Non-pigmented ciliary epithelial cell (primary cell): ENCODE measurements at regions not wholly inside any gene's neighbourhood (a gene's known extent, or its start where the extent isn't known, plus 50 kb on each side); places are given as distances from the start of the nearest gene placed in this dataset.
"Not testable (repeated sequence)": the region's sequence is repeated elsewhere in the genome, so short reads cannot be mapped to it uniquely, and the experiment has no call there.

Experiments used
- DNase-seq: peaks from one replicate; pipeline ENCODE4 v3.0.0-alpha.2; 2010; ENCODE audit warnings: low read depth

DNA sequence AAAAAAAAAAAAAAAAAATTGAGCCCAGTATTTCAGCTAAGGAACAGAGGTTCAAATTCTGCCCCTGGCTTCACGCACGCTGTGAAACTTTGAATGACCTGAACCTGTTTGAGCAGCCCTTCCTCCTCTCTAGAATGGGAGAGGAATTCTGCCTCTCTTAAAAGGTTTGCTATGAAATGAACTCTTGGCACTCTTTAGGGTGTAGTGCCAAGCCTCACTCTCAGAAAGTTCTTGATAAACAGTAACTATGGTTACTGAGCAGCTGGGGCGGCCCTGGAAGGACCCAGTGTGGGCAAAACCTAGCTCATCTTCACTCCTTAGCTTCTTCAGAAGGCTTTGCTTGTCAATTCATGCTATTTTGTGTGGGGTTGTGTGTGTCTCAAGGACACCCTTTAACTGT lies 73.7 kb downstream of the GEMIN8 start:
- no peak for DNase-seq

DNA sequence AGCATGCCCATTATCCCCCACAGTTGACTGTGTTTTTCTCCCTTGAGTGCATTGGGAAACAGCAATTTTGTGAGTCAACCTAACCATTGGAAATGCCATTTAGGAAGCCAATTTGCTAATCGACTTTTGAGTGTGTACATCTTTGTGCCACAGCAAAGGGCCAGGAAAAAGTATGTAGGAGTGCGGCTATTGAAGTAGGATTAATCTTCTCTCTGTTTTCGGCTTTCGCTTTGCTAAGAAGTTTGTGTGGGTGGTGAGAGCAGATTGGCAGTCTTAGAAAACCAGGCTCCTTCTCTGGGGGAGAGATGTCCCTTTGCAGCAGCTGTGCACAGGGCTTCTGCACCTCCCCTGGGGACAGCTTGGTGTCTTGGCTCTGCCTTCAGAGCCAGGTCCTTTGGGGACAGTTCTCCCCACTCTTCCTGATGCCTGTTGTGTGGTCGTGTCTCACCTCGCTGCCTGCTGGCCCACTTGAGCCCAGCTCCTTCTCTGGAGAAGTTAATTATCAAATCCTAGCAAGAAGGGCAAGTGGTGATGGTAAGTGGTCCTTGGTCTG lies 74.5 kb downstream of the GEMIN8 start:
- no peak for DNase-seq

DNA sequence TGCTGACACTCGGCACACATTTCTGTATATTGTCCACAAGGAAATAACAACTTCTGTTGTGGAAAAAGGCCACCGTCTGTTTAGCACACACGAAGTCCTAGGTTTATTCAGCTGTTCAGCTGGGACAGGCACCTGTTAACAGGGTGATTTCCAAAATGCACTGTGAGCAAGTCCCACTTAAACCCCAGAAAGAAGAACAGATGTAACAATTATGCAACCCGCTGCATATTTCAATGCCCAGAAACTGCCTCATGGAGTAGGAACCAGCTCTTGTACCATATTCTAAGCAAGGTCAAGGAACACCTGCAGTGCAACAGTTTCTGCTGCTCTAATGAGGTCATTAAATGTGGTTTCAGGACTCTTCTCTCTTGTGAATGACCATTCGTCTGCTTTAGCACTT lies 77.1 kb downstream of the GEMIN8 start:
- no peak for DNase-seq

DNA sequence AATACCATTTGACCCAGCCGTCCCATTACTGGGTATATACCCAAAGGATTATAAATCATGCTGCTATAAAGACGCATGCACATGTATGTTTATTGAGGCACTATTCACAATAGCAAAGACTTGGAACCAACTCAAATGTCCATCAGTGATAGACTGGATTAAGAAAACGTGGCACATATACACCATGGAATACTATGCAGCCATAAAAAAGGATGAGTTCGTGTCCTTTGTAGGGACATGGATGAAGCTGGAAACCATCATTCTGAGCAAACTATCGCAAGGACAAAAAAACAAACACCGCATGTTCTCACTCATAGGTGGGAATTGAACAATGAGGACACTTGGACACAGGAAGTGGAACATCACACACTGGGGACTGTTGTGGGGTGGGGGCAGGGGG lies 83.5 kb downstream of the GEMIN8 start:
- DNase-seq, result not testable (repeated sequence)

DNA sequence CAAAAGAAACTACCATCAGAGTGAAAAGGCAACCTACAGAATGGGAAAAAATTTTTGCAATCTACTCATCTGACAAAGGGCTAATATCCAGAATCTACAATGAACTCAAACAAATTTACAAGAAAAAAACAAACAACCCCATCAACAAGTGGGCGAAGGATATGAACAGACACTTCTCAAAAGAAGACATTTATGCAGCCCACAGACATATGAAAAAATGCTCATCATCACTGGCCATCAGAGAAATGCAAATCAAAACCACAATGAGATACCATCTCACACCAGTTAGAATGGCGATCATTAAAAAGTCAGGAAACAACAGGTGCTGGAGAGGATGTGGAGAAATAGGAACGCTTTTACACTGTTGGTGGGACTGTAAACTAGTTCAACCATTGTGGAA lies 83.9 kb downstream of the GEMIN8 start:
- DNase-seq, result not testable (repeated sequence)

DNA sequence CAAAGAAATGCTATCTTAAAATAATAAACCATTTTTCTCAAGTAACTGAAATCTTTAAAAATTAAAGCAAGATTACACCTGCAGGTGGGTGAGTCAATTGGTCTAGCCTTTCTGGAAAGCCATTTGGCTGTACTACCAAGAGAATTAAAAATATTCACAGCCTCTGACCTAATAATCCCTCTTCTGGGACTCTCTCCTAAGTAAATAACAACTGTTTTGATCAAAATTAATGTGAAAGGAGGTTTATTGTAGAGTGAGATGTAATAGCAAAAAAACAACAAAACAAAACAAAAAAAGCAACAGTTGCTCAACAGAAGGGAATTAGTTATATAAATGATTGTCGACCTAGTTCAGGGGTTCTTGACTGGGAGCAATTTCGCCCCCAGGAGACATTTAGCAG lies 89.0 kb downstream of the GEMIN8 start:
- no peak for DNase-seq

DNA sequence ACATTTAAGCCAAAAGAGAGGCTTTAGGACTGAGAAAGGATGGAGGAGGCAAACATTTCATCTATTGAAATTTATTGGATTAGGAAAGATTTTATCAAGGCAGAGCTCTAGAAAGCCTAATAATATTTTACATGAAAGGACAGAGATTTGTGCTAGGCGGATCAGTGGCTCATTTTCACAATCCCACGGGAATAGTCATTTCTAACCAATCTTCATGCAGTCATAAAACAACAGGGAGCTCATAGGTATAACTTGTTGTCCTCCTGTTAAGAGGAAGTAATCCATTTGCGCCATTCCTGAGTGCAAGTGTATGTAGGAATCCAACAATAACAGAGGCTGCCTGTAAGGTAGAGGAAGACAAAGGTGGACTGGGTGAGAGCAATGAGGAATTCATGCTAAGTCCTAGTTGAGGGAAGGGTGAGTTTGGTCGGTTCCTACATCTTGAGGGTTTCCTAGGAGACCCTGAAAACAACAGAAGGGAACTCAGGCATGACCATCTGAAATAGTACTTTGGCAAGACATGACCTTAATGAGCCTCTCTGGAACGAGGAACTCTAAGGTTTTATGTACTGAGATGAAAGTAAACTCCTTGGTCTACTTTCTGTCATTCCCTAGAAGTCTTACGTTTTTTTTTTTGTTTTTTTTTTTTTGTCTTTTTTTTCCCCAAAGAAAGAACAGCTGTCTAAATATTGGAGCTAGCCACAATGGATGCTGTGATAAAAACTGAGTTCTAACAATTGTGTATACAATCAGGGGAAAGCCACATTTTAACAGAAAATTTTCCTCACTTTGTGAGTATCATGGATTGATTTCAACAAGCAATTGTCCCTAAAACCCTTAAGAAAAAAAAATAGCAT lies 89.7 kb downstream of the GEMIN8 start:
- DNase-seq, result no peak

DNA sequence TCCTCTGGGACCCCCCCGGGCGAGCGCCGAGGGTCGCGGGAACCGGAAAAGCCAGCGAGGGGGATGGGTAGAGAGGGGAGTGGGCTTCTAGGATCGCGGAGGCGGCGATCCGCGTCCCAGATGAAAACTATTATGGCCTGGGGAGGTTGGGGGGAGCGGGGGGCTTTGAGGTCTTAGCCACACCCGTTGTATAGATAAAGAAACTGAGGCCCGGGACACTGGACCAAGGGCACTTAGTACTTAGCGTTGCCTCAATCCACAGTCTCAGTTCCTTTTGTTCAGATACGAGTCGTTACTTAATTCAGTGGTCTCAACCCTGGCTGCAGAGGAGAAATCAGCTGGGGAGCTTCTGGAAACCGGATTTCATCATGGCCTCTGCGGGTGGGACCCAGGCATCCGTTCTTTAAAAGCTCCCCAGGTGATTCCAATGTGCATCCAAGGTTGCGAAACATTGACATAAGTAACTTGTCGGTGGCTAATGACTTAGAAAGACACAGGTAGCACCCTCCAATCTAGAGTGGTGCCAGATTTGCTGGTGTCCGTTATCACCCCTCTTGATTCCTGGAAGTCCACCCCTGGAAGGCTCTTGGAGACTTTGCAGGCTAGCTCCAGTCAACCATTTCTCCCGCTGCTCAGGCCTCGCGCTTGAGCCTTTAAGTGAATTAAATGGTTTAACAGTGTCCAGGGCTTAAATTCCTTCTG lies 90.7 kb downstream of the GEMIN8 start:
- DNase-seq, result no peak

DNA sequence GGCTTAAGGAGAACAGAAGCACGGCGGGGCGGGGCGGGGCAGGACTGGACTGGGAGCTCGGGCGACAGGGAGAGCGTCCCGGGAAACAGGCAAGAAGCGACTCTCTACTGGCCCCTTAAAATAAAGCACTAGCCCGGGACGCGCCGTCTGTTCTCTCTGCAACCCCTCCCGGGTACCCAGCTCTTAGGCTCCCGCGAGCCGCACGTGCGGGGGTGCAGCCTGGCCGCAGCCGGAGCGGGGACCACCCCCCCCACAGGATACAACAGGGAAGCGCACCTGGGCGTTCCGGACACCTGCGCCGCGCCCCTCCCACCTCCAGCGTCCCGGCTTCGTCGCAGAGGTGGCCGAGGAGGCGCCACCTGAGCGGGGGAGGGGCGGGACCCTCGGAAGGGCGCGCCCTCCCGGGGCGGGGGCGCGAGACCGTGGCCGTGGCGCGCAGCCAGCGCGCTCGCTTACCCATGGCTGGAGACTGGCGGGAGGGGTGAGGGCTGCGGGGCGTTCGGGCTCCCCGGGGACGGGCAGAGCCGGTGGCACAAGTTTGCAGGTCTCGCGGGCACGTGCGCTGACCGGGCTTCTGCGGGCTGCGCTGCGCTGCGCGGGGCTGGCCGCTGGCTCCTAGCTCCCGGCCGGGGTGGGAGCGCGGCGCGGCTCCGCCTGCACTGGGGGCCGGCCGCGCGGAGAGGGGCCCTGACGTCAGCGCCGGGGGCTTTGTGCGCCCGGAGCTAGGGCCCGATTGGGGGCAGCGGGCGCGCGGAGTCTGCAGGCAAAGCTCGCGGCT lies 91.5 kb downstream of the GEMIN8 start:
- no peak for DNase-seq

DNA sequence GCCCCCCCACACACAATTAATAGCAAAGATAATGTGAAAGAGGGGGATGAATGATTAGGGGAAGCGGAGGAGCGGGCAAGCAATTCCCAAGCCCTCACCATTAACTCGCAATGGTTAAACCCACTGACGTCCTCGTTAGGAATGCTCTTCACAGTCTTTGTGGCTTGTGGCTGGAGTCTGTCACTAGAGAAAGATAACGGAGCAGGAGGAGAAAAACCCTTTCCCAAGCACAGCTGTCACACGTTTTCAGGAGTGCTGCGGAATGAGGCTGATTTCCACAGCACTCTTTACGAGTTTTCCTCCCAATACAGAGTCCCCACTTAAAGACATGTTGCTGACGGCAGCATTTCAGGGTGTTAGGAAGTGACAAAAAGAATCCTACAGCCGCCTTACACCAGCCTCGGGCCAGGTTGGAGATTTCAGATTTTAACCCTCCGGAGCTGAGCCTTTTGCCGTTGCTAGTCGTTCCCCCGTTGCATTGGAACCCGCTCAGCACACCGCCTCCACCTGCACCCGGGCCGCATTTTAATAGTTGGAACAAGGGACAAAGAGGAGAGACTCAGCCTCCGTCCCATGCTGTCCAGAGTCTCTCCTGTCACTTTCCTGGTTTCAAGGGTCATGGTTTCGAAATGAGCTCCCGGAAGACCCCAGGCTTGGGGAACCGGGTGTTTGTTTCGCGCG lies 92.2 kb downstream of the GEMIN8 start:
- DNase-seq, result no peak

DNA sequence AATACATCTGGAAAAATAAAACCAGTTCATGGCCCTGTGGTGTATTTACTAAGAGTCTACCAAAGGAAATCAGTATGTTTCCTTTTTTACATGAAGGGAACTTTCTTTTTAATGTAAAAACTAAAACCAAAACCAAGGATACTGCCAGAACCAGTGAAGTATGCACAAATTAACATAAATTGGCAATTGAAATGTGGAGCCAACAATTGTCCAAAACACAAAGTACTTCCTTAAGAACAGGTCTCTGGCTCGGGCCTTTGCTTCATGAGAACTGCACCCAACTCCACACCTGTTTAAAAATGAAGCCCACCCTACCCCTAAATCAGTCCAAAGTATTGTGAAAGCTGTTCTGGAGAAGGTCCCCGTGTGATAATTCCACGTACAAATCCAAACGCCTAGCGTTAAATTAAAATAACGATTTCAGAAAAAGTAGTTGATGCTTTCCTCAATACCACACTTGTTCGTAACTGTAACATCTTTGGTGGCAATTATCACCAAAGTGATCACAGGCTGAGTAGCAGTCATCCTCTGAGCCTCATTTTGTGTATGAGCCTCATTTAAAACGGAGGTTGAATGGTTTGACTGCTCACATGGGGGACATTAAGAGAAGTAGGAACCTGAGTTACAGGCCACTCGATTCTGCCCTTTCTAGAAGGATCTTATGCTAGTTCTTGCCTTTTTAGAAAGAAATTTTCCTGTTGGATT lies 93.0 kb downstream of the GEMIN8 start:
- DNase-seq, result no peak

DNA sequence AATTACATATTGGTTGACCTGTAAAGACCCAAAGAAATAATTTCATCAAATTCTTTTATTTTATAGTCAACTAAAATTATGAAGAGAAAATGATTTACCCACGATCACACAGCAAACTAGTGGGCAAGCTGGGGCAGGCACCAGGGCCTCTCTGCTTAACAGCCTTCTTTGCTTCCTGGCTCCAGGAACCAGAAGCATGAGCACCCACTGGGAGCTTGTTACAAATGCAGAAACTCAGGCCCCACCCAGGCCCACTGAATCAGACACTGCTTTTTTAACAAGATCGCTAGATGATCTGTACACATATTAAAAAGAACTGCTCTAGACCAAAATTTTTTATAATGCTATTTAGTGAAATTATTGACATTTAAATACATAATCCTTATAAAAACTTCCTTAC lies 95.0 kb downstream of the GEMIN8 start:
- no peak for DNase-seq

DNA sequence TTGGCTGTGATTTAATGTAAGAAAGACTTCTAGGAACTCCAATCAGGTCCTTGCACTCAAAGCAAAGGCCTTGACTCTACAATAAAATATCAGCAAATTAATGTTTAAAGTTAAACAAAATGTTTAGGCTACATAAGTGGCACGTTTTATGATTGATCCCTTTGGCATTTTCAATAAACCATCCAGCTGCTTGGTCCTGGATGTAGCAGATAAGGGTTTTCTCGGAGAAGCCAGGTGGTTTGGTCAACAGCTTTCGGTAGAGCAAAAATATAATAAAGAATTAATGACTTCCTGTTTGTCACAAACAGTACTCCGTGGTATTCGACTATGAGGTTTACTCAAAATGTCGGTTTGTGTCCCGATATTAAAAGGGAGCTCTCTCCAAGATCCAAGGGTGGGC lies 95.8 kb downstream of the GEMIN8 start:
- no peak for DNase-seq

DNA sequence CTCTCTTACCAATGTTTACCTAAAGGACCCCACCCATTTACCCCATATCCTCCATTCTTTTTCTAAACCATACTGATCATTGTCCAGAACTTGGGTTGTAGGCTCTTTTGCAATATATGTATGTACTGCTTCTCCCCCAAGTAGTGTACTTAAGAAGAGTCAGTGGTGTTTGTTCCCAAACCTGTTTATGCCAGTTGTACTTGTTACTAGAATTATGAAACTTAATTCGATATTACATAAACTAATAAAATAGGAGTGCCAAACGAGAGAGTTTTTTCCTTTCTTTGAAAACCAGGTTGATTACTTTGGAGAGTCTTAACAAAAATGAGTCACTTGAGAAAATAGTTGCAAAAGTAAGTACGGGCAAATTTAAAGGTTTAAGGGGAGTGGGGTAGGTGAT lies 96.3 kb downstream of the GEMIN8 start:
- no peak for DNase-seq

DNA sequence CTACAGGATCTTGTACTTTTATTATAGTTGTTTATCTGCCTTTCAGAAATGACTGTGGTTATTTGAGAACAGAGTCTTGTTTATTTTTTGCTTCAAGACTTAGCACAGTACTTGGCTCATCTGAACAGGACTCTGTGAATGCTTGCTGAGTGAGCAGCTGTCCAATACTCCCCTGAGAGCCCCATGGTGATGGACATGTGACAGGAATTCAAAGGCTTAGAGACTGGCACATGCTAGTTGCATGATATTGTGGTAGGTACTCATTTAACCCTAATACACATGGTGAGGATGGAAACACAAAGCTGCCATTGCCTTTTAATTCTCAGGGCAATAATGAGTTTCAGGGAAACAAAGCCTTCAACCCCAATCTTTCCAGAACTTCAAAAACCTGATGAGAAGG lies 97.3 kb downstream of the GEMIN8 start:
- no peak for DNase-seq

DNA sequence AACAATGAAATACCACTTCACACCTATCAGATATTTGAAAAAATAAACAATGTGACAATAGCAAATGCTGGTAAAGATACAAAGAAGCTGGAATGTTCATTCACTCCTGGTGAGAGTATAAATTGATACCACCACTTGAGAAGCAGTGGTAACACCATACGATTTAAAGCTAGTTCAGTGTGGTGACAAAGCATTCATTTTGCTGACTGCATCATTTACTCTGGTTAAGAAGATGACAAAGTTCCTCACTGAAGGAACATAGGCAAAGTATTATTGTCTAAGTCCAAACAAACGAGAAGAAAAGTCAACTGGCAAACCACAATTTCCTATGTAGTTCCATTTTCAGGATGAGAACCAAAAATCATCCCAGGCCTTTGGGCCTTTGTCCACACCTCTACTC lies 102.5 kb downstream of the GEMIN8 start:
- no peak for DNase-seq

DNA sequence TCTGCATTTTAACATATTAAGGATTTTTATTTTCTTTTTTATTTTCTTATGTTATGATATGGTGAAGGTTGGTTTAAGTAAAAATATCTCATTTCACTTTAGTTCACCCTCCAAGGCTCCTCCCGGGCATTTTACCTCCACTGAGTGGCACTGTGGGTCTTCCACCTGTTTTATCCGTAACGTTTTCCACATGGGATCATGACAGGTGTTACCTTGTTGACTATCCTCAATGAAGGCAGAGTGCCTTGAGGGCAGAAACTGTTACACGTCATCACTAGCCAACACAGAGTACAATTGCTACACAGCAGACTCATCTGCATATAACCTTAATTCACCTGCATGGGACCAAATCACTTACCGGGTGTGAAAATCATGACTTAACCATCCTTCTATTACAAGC lies 105.8 kb downstream of the GEMIN8 start:
- no peak for DNase-seq

DNA sequence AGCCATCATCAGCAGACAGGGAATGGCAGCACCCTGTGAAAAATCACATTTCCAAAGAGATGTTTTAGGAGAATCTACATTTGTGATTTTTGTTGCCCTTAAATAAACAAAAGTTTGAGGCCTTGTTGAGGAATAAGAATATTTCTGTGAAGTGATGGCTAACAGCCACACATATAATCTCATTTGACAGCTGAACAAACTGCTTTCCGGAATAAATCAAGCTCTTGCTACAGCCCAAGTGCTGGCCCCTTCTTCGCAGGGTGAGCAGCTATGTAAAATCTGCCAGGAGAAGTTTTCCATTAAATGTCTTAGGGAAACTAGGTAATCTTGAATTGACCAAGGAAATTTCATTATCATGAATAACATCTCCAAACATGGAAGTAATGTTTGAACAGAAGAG lies 106.4 kb upstream of the GPM6B start:
- DNase-seq, result no peak

DNA sequence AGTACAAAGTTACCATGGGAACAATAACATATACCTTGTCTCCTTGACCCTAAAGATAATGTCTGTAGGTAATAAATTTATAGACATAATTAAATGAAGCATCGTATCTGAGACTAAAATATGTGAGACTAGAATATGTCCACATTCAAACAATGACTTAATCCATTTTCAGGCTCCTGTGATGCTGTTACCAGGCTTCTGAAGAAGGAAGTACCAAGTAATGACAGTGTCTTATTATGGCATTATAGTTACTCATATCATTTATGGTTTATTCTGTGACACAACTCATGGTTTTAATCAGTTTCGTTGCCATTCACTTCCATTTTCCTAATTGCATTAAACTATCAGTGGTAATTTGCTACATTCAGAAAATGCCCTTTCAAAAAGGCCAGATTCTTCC lies 100.6 kb upstream of the GPM6B start:
- DNase-seq, result no peak

DNA sequence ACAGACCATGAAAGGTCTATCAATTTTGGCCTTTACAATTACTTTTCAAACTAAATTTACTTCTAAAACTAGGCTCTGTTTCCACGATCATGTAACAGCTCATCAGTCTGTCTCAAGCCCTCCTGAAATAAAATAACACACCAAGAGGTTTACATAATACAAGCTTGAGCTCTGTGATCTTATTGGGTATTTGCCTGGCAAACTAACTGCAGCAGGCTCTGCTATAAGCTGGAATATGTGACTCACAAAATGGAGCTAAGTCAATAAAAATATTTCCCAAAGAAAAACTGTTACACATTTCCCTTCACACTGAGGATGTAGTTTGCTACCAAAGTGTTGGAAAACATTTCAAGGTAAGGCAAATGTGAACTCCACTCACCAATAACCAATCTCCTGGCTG lies 94.7 kb upstream of the GPM6B start:
- DNase-seq, result no peak

DNA sequence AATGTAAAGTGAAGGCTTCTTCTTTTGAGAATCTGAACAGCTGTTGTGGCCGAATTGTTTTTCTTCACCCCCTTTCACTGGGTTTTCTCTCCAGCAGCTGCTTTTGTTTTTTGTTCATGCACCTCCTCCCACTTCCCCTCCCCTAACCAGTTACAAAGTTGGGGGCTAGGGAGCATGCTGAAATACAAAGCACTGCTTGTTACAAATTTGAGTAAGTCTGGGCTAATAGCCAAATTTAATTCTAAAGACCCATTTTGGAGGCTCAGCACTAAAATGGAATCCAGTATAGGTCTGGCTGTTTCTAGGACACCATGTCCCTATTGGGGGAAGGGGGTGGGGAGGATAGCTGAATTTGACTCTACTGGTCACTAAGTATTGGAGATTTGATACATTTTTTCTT lies 89.2 kb upstream of the GPM6B start:
- DNase-seq, result no peak
